DOHH2 (cell line): ENCODE measurements at regions not wholly inside any gene's neighbourhood (a gene's known extent, or its start where the extent isn't known, plus 50 kb on each side); places are given as distances from the start of the nearest gene placed in this dataset.

Source experiments
- EZH2phosphoT487 ChIP-seq: fragments of 200-600 bp; sonication (generic); IDR thresholded peaks from 2 replicates; pipeline ENCODE4 v1.6.1; 2017; ENCODE audit warnings: borderline replicate concordance, mild to moderate bottlenecking, antibody characterized with exemption, low read length, moderate library complexity, mixed read lengths
- TF ChIP-seq, protein P1 (sequence below): fragments of 200-600 bp; sonication (generic); IDR thresholded peaks from one replicate; pipeline ENCODE4 v1.5.1; 2014; ENCODE audit warnings: antibody characterized with exemption, mild to moderate bottlenecking, low read depth, low read length; ENCODE audit not compliant: poor library complexity, severe bottlenecking

DNA sequence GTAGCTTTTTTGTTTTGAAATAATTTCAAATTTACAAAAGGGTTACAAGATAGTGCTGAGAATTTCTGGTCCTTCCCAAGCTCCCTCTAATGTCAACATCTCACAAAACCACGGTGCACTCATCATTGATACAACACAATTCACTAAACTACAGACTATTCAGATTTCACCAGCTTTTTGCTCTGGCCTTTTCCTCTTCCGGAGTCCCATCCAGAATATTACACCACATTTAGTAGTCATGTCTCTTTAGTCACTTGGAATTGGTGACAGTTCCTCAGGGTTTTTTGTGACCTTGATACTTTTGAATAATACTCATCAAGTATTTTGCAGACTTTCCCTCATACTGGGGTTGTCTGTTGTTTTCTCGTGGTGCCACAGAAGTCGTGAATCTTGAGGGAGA lies 484.0 kb downstream of the GADD45G start:
- TF ChIP-seq, protein P1, sequence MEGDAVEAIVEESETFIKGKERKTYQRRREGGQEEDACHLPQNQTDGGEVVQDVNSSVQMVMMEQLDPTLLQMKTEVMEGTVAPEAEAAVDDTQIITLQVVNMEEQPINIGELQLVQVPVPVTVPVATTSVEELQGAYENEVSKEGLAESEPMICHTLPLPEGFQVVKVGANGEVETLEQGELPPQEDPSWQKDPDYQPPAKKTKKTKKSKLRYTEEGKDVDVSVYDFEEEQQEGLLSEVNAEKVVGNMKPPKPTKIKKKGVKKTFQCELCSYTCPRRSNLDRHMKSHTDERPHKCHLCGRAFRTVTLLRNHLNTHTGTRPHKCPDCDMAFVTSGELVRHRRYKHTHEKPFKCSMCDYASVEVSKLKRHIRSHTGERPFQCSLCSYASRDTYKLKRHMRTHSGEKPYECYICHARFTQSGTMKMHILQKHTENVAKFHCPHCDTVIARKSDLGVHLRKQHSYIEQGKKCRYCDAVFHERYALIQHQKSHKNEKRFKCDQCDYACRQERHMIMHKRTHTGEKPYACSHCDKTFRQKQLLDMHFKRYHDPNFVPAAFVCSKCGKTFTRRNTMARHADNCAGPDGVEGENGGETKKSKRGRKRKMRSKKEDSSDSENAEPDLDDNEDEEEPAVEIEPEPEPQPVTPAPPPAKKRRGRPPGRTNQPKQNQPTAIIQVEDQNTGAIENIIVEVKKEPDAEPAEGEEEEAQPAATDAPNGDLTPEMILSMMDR: no peak
- no peak for TF ChIP-seq EZH2phosphoT487
